Activated CD8-positive, alpha-beta memory T cell treated with anti-CD3 and anti-CD28 coated beads, Interleukin-2, amount 50 U/mL, for 48 hours (primary cell): ENCODE measurements at regions not wholly inside any gene's neighbourhood (a gene's known extent, or its start where the extent isn't known, plus 50 kb on each side); places are given as distances from the start of the nearest gene placed in this dataset.
"Not testable (repeated sequence)": the region's sequence is repeated elsewhere in the genome, so short reads cannot be mapped to it uniquely, and the experiment has no call there.

ENCODE experiments used
- DNase-seq: peaks from one replicate; pipeline ENCODE4 v3.0.0-alpha.2; 2020

DNA sequence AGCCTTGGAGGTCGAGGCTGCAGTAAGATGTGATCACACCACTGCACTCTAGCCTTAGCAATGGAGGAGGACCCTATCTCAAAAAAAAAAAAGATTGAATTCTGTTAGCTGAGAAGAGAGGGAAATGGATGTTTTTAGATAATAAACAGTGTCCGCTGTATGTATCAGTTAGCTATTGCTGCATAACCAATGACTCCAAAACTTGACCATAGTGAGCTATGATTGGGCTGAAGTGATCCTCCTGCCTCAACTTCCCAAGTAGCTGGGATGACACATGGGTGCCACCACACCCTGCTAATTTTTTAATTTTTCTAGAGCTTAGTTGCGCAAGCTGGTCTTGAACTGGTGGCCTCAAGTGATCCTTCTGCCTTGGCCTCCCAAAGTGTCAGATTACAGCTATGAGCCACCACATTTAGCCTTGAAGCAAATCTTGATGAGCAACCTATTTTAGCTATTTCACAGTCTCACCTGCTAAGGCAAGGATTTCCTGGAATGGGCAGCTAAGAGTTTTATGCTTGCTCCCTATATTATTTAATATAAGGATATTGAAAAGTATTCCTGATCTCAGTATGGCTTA is 68.3 kb upstream of the ATF7IP2 start:
- DNase-seq: no peak

DNA sequence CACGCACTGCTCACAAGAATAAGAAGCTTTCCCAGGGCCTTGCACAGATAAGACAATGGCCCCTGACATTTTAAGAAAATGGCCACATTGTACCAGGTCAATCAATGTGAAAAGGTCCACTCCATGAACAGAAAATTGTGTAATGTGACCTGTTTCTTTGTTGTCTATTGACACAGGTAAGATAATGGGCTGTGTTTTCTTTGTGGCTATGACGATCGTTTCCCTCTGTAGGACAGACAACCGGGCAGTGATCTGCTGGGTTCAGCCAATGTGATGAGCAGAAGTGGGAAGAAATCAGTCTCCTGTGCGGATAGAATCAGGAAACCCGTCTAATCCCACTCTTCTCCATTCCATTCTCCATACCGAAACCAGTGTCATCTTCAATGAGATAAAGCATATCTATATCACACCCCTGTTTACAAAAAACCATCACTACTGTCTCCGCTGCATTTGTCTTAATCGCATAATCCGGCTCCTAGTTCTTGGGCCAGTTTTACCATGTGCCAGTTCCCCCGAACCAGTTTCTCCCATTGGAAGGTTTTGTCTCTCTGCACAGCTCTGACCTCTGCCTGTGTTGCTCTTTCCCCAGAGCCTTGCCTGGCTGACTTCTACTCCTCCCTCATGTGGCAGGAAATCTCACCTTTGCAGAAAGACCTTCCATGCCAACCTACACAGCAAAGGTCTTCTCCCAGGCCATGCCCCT is 66.9 kb upstream of the ATF7IP2 start:
- no peak for DNase-seq

GRCh38 chr16:10321407-10322387 is 64.2 kb upstream of the ATF7IP2 start:
- DNase-seq: no peak

GRCh38 chr16:10322723-10323527 is 62.9 kb upstream of the ATF7IP2 start:
- no peak for DNase-seq

DNA sequence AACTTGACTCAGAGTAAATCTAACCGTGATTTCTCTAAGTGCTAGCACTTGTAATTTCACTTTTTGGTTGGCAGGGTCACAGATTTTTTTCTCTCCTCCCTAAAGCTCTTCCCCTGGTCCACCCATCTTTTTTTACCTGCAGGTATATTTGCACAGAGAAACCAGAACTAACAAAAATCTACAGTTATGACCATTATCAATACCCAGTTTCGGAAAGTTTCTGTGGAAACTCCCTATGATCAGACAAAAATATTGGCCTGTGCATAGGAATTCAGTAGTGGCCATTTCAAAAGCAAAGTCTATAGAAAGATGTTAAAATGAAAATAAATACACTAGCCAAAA is 62.4 kb upstream of the ATF7IP2 start:
- DNase-seq: no peak

GRCh38 chr16:10324210-10324609 is 61.7 kb upstream of the ATF7IP2 start:
- no peak for DNase-seq

DNA sequence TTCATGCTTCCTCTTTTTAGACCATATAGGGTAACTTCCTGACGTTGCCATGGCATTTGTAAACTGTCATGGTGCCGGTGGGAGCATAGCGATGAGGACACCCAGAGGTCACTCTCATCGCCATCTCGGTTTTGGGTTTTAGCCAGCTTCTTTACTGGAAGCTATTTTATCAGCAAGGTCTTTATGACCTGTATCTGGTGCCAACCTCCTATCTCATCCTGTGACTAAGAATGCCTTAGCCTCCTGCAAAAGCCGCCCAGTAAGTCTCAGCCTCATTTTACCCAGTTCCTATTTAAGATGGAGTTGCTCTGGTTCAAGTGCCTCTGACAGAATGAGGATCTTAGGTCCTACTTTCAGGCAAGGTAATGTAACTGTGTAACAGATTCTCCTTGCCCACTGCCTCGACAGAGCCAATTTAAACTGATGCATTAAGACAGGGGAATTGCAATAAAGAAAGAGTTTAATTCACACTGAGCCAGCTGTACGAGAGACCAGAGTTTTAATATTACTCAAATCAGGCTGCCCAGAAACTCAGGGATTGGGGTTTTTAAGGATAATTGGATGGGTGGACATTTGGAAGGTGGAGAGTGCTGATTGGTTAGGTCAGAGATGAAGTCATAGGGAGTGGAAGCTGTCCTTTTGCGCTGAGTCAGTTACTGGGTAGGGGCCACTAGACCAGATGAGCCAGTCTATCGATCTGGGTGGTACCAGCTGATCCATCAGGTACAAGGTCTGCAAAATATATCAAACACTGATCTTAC is 59.9 kb upstream of the ATF7IP2 start:
- no peak for DNase-seq

DNA sequence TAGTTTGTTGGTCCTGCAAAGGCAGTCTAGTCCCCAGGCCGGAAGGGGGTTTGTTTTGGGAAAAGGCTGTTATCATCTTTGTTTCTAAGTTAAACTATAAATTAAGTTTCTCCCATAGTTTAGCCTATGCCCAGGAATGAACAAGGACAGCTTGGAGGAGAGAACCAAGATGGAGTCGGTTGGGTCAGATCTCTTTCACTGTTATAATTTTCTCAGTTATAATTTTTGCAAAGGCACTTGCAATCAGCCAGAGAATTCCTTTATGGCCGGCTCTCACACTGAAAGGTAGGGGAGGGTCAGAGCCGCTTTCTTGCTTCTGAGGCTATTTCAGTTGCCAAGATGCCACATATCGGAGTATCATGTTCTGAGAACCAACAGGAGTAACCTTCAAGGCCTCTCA is 59.2 kb upstream of the ATF7IP2 start:
- DNase-seq: no peak

DNA sequence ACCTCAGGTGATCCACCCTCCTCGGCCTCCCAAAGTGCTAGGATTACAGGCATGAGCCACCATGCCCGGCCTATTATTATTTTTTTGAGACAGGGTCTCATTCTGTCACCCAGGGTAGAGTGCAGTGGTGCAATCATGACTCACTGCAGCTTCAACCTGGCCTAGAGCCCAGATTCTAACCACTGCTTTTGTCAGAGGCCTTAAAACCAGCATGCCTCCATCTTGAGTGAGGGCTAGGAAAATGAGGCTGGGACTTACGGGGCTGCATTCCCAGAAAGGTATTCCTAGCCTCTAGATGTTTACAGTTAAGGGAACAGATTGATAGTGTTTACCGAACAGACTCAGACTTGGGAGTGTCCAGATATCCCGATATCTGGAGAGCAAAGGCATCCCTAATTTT is 57.6 kb upstream of the ATF7IP2 start:
- not testable (repeated sequence) for DNase-seq

- no peak for DNase-seq
Measured at GRCh38 chr16:10332241-10332640, 53.6 kb upstream of the ATF7IP2 start.

DNA sequence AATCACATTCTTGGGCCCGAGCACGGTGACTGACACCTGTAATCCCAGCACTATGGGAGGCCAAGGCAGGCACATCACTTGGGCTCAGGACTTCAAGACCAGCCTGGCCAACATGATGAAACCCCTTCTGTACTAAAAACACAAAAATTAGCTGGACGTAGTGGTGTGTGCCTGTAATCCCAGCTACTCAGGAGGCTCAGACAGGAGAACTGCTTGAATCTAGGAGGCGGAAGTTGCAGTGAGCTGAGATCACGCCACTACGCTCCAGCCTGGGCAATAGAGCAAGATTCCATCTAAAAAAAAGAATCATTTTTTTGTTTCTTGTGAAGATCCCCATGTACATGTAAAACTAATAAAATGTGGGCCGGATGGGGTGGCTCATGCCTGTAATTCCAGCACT is 53.1 kb upstream of the ATF7IP2 start:
- no peak for DNase-seq

- no peak for DNase-seq
Measured at GRCh38 chr16:10333321-10334032, 52.4 kb upstream of the ATF7IP2 start.

DNA sequence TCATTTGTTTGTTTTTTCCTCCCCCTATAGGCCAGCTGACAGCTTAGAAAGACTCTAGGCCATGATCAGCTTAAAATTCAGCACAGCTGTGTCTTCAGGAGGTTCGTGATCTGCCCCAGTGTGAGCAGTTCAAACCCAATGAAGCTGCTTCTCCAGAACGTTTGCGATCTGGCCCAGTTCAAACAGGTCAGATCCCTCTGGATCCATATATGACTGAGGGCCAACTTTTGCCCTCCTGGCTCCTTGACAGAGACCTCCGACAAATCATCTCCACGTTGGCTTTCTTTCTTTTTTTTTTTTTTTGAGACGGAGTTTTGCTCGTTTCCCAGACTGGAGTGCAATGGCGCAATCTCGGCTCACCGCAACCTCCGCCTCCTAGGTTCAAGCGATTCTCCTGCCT is 50.2 kb upstream of the ATF7IP2 start:
- DNase-seq: no peak
